ENCODE measurements at regions not wholly inside any gene's neighbourhood (a gene's known extent, or its start where the extent isn't known, plus 50 kb on each side); places are given as distances from the start of the nearest gene placed in this dataset.

DNA sequence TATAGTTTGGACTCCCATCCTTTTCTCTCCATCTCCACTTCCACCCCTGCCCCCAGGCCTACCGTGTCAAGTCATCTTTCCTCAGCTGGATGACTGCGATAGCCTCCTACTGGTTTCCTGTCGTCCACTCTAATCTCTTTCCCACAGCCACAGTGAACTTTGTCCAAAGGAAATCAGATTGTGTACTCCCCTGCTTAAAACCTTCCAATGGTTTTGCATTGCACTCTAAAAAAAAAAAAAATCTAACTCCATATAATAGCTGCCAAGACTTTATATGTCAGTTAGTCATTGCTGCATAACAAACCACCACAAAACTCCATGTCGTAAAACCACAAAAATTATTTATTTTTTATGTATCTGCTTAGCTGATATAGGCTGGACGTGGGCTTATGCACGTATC, 160.2 kb upstream of the CCDC68 start:
- TF ChIP-seq POLR2AphosphoS5 (IDR thresholded peaks at IDR 0.05; ENCODE audit: borderline replicate concordance, low read depth, low read length), result no peak
- TF ChIP-seq EZH2 (IDR thresholded peaks at IDR 0.05), result no peak
